IPS-NIHi7 (cell line): ENCODE measurements at regions not wholly inside any gene's neighbourhood (a gene's known extent, or its start where the extent isn't known, plus 50 kb on each side); places are given as distances from the start of the nearest gene placed in this dataset.
A peak's percentile ranks its signal among the peaks of the same experiment; 100 is the strongest.

Experiments used
- DNase-seq: peaks from one replicate; pipeline ENCODE4 v3.0.0; 2012; ENCODE audit warnings: mixed read lengths; ENCODE audit errors: extremely low spot score

GRCh38 chr11:81756864-81757595, 976.6 kb downstream of the FAM181B start:
- DNase-seq, result no peak

DNA sequence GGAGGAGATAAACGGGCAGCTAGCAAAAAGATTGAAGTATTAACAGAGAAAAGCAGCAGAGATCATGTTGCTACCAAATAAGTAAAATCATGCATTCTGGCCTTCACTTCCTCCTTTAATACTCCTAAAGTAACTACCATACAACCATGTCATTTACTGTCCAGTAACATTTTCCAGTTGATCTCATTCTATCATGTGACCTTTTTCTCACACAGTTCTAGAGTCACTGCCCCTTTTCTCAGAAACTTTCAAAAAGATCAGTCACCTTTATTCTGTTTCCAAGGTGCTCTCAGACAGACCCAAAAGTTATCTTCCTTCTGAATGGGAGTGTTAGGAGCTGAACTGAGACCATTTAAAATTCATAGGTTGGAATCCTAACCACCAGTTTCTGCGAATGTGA, 984.4 kb downstream of the FAM181B start:
- no peak for DNase-seq

- DNase-seq, result no peak
Measured at GRCh38 chr11:81744336-81745116, 989.1 kb downstream of the FAM181B start.

DNA sequence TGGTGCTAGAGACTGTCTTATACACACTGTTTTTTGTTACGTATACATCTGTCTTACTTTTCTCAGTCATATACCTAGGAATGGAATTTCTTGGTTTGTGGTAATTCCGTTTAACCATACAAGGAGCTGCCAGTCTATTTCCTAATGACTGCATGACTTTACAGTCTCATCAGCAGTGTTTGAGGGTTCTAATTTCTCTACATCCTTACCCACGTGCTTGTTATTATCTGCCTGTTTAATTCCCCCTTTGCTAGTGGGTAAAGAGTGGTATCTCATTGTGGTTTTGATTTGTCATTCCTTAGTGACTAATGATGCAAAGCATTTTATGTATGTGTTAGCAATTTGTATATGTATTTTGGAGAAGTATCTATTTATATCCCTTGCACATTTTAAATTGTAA, 1008.0 kb downstream of the FAM181B start:
- no peak for DNase-seq

- no peak for DNase-seq
Measured at GRCh38 chr11:81717695-81718094, 1016.0 kb downstream of the FAM181B start.

- peak; percentile 54 for DNase-seq
Measured at GRCh38 chr11:81707881-81708280, 1025.8 kb downstream of the FAM181B start.

GRCh38 chr11:81705283-81705682, 1028.4 kb downstream of the FAM181B start:
- no peak for DNase-seq

GRCh38 chr11:81700076-81700475, 1033.6 kb downstream of the FAM181B start:
- no peak for DNase-seq

GRCh38 chr11:81687057-81687456, 1046.6 kb downstream of the FAM181B start:
- no peak for DNase-seq

GRCh38 chr11:81674211-81674610, 1059.5 kb downstream of the FAM181B start:
- DNase-seq, result no peak

- DNase-seq, result no peak
Measured at GRCh38 chr11:81673001-81673400, 1060.7 kb downstream of the FAM181B start.

DNA sequence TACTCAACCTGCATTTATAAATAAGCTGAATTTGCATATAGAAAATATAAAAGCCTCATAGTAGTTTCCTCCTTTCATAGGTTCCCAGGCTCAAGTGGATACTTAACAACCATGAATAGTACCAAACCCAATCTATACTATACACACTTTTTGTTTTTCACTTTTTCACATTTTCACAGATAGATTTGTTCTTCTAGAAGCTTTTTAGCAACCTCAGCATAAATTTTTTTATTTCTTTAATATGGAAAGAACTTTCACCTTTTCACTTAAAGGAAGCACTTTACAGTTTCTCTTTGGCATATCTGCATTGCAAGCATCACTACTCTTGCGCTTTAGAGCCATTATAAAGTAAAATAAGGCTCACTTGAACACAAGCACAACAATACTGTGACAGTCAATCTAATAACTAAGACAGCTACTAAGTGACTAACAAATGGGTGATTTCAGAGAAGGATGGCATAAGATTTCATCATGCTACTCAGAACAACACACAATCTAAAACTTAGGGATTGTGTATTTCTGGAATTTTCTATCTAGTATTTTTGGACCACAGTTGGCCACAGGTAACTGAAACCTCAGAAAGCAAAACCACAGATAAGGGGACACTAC, 1063.6 kb downstream of the FAM181B start:
- no peak for DNase-seq

DNA sequence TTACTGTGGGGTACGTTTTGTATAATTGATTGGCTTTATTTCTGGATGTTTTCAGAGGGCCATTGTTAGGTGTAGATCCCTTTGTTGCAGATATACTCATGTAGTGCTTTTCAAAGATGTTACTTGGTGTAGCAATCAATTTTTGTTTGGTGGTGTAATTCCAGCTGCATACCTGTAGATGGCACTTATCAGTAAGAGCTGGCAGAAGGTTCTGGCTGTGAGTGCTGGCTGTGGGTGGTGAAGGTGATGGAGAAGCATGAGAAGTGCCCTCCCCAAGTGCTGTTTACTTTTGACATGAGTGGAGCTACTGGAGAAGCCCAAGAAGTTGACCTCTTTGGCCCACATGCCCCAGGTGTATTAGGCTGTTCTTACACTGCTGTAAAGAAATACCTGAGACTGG, 1074.9 kb downstream of the FAM181B start:
- peak; percentile 60 for DNase-seq

- no peak for DNase-seq
Measured at GRCh38 chr11:81655351-81655750, 1078.3 kb downstream of the FAM181B start.

- peak; percentile 5 for DNase-seq
Measured at GRCh38 chr11:81647374-81647773, 1086.3 kb downstream of the FAM181B start.

- DNase-seq, result peak; percentile 63
Measured at GRCh38 chr11:81644239-81644840, 1089.3 kb downstream of the FAM181B start.

DNA sequence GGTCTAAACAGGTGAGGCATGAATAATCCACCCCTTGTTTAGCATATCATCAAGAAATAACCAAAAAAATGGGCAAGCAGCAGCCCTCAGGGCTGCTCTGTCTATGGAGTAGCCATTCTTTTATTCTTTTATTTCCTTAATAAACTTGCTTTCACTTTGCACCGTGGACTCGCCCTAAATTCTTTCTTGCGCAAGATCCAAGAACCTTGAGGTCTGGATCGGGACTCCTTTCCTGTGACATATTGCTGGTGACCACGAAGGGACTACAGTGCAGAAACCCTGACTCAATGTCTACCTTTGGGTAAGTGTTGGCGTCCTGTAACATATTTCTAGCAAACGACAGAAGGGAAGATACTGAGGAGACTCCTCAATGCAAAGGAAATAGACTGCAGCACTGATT, 1099.2 kb downstream of the FAM181B start:
- DNase-seq, result no peak

- no peak for DNase-seq
Measured at GRCh38 chr11:81602508-81602907, 1131.2 kb downstream of the FAM181B start.

- no peak for DNase-seq
Measured at GRCh38 chr11:81596704-81597103, 1137.0 kb downstream of the FAM181B start.

GRCh38 chr11:81585390-81585933, 1148.2 kb downstream of the FAM181B start:
- no peak for DNase-seq

DNA sequence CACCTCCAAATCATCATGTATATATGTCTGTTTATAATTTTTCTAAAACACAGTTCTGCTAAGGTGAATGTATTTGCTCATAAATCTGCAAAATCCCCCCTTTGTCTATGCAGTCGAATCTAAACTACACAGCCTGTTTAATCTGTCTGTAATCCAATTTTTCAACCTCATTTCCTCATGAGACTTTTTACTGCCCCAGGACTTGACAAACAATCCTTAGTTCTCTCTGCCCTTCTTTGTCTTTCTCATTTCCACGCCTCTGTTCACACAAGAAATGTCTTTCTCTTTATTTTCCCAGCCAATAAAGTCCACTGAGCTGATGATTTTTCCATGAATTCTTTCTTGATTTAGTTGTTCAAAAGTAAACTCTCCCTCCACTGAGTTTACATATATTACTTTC, 1154.3 kb downstream of the FAM181B start:
- no peak for DNase-seq

GRCh38 chr11:81578571-81578970, 1155.1 kb downstream of the FAM181B start:
- DNase-seq, result no peak
